ENCODE measurements at regions not wholly inside any gene's neighbourhood (a gene's known extent, or its start where the extent isn't known, plus 50 kb on each side); places are given as distances from the start of the nearest gene placed in this dataset.

GRCh38 chrX:4181782-4182407 is 468.4 kb upstream of the PRKX start:
- no peak overlapping the region for H3K4me3 ChIP-seq (ENCODE audit: low read depth, low read length)
- DNase-seq (ENCODE audit: low read depth): no peak

GRCh38 chrX:4179031-4179430 is 465.6 kb upstream of the PRKX start:
- DNase-seq (ENCODE audit: low read depth): no peak
- TF ChIP-seq POLR2A (IDR thresholded peaks at IDR 0.05; ENCODE audit: extremely low read depth, insufficient read length) (no peak), MAX (IDR thresholded peaks at IDR 0.05; ENCODE audit: low read depth, low read length) (no peak), CTCF (IDR thresholded peaks at IDR 0.05; ENCODE audit: low read depth, low read length) (no peak), MYC (IDR thresholded peaks at IDR 0.05; ENCODE audit: low read depth, low read length) (no peak)
- H3K4me3 ChIP-seq (ENCODE audit: low read depth, low read length): no peak overlapping the region

More at GRCh38 chrX:4181782-4182407, 468.4 kb upstream of the PRKX start:
- TF ChIP-seq MAX (IDR thresholded peaks at IDR 0.05; ENCODE audit: low read depth, low read length) (no peak), POLR2A (IDR thresholded peaks at IDR 0.05; ENCODE audit: extremely low read depth, insufficient read length) (no peak), CTCF (IDR thresholded peaks at IDR 0.05; ENCODE audit: low read depth, low read length) (no peak), MYC (IDR thresholded peaks at IDR 0.05; ENCODE audit: low read depth, low read length) (no peak)

GRCh38 chrX:4175221-4175620 is 461.8 kb upstream of the PRKX start:
- TF ChIP-seq CTCF (IDR thresholded peaks at IDR 0.05; ENCODE audit: low read depth, low read length) (no peak), POLR2A (IDR thresholded peaks at IDR 0.05; ENCODE audit: extremely low read depth, insufficient read length) (no peak), MYC (IDR thresholded peaks at IDR 0.05; ENCODE audit: low read depth, low read length) (no peak), MAX (IDR thresholded peaks at IDR 0.05; ENCODE audit: low read depth, low read length) (no peak)
- DNase-seq (ENCODE audit: low read depth): no peak
- H3K4me3 ChIP-seq (ENCODE audit: low read depth, low read length): no peak overlapping the region

GRCh38 chrX:4173743-4174142 is 460.3 kb upstream of the PRKX start:
- no peak for DNase-seq (ENCODE audit: low read depth)
- TF ChIP-seq MAX (IDR thresholded peaks at IDR 0.05; ENCODE audit: low read depth, low read length): no peak
- no peak for TF ChIP-seq MYC (IDR thresholded peaks at IDR 0.05; ENCODE audit: low read depth, low read length)
- TF ChIP-seq CTCF (IDR thresholded peaks at IDR 0.05; ENCODE audit: low read depth, low read length): no peak
- TF ChIP-seq POLR2A (IDR thresholded peaks at IDR 0.05; ENCODE audit: extremely low read depth, insufficient read length): no peak
- no peak overlapping the region for H3K4me3 ChIP-seq (ENCODE audit: low read depth, low read length)

GRCh38 chrX:4151798-4152197 is 438.3 kb upstream of the PRKX start:
- no peak for TF ChIP-seq MAX (IDR thresholded peaks at IDR 0.05; ENCODE audit: low read depth, low read length)
- TF ChIP-seq MYC (IDR thresholded peaks at IDR 0.05; ENCODE audit: low read depth, low read length): no peak
- no peak for TF ChIP-seq POLR2A (IDR thresholded peaks at IDR 0.05; ENCODE audit: extremely low read depth, insufficient read length)
- no peak for TF ChIP-seq CTCF (IDR thresholded peaks at IDR 0.05; ENCODE audit: low read depth, low read length)
- DNase-seq (ENCODE audit: low read depth): no peak
- no peak overlapping the region for H3K4me3 ChIP-seq (ENCODE audit: low read depth, low read length)
